ENCODE measurements at regions not wholly inside any gene's neighbourhood (a gene's known extent, or its start where the extent isn't known, plus 50 kb on each side); places are given as distances from the start of the nearest gene placed in this dataset.

GRCh38 chr22:47990481-47990880, 1228.0 kb downstream of the TBC1D22A start:
- DNase-seq (ENCODE audit: low read depth in 1 of 2, low spot score in 1 of 2): no peak
- Histone ChIP-seq H3K27ac (replicated peaks) (no peak overlapping the region), H3K27me3 (ENCODE audit: insufficient read depth, poor library complexity, severe bottlenecking) (no peaks in the 10 kb centered on the region), H3K4me3 (replicated peaks; ENCODE audit: insufficient read depth, low read length) (no peak overlapping the region)
- TF ChIP-seq CTCF (IDR thresholded peaks at IDR 0.05; ENCODE audit: insufficient read depth, low read length) (no peak), SPI1 (IDR thresholded peaks at IDR 0.05; ENCODE audit: borderline replicate concordance, low read depth) (no peak), POLR2AphosphoS5 (IDR thresholded peaks at IDR 0.05; ENCODE audit: low read depth) (no peak), REST (IDR thresholded peaks at IDR 0.05; ENCODE audit: insufficient replicate concordance, low read depth) (no peak)

- H3K4me3 ChIP-seq (replicated peaks; ENCODE audit: insufficient read depth, low read length): no peak overlapping the region
- H3K27ac ChIP-seq (replicated peaks): no peak overlapping the region
- TF ChIP-seq REST (IDR thresholded peaks at IDR 0.05; ENCODE audit: insufficient replicate concordance, low read depth): no peak
- no peak for TF ChIP-seq POLR2AphosphoS5 (IDR thresholded peaks at IDR 0.05; ENCODE audit: low read depth)
- no peak for TF ChIP-seq CTCF (IDR thresholded peaks at IDR 0.05; ENCODE audit: insufficient read depth, low read length)
- TF ChIP-seq SPI1 (IDR thresholded peaks at IDR 0.05; ENCODE audit: borderline replicate concordance, low read depth): no peak
- TF ChIP-seq GABPA (IDR thresholded peaks at IDR 0.05; ENCODE audit: low read depth): no peak
- H3K27me3 ChIP-seq (ENCODE audit: insufficient read depth, poor library complexity, severe bottlenecking): no peaks in the 10 kb centered on the region
- no peak for DNase-seq (ENCODE audit: low read depth in 1 of 2, low spot score in 1 of 2)
Measured at GRCh38 chr22:47987885-47988515, 1225.5 kb downstream of the TBC1D22A start.

- Histone ChIP-seq H3K27me3 (ENCODE audit: insufficient read depth, poor library complexity, severe bottlenecking) (no peaks in the 10 kb centered on the region), H3K4me3 (replicated peaks; ENCODE audit: insufficient read depth, low read length) (no peak overlapping the region), H3K27ac (replicated peaks) (no peak overlapping the region)
- no peak for DNase-seq (ENCODE audit: low read depth in 1 of 2, low spot score in 1 of 2)
- TF ChIP-seq POLR2AphosphoS5 (IDR thresholded peaks at IDR 0.05; ENCODE audit: low read depth) (no peak), GABPA (IDR thresholded peaks at IDR 0.05; ENCODE audit: low read depth) (no peak), SPI1 (IDR thresholded peaks at IDR 0.05; ENCODE audit: borderline replicate concordance, low read depth) (no peak), REST (IDR thresholded peaks at IDR 0.05; ENCODE audit: insufficient replicate concordance, low read depth) (no peak), CTCF (IDR thresholded peaks at IDR 0.05; ENCODE audit: insufficient read depth, low read length) (no peak)
Measured at GRCh38 chr22:47976219-47976618, 1213.8 kb downstream of the TBC1D22A start.

Data from HL-60 (cell line).